ENCODE measurements at regions not wholly inside any gene's neighbourhood (a gene's known extent, or its start where the extent isn't known, plus 50 kb on each side); places are given as distances from the start of the nearest gene placed in this dataset.

DNA sequence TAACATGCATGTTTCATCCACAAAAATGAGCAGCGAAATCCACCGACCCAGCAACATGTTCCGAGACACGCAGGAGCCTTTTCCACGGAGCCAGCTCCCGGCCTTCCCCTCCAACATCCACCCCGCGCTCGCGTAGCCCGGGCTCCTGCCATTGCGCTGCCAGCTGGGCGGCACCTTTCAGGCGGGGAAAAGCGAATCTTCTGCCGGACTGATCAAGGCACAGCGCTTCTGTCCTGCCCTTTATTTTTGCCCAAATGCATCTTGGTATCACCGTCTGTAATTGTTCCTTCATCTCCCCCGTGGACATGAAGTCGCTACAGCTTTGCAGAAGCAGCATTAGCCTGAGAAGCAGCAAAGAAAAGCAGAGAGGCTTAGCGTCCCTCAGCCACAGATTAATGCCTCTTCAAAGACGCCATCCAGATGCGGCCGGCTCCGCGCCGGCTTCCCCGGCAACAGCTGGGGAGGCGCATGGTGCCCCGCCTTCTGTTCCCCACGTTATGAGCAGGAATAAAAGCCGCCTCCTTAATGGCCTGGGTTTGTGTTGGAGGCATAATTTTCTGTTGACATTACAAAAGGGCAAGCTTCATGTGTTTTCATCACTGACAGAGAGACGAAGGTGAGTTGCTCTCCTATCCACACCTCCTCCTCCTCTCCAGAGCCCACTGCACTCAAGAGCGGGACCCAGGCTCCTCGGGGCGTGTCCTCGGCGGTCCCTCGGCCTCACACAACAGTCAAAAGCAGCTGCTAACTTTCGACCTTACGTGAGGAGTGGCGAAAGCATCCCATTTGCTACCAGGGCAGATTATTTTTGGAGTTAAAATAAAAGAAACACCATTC, 122.1 kb upstream of the SALL3 start:
- no peak for TF ChIP-seq CSDC2 (CRISPR knock-in tag; IDR thresholded peaks at IDR 0.05)
- no peak for TF ChIP-seq GLIS3 (CRISPR knock-in tag; IDR thresholded peaks at IDR 0.05)
